ENCODE measurements at regions not wholly inside any gene's neighbourhood (a gene's known extent, or its start where the extent isn't known, plus 50 kb on each side); places are given as distances from the start of the nearest gene placed in this dataset.

- ATAC-seq (ENCODE audit: low FRiP score) (no peak), DNase-seq (no peak)
- 98 to 100% methylated on average over 2 of the region's 2 CpGs for WGBS, 2 donors
- no peak overlapping the region for H3K4me3 ChIP-seq (ENCODE audit: low read length in 2 of 2)
- H3K27ac ChIP-seq (ENCODE audit: low read depth in 1 of 2, low read length in 2 of 2): no peak overlapping the region
- no peaks in the 10 kb centered on the region for H3K36me3 ChIP-seq (ENCODE audit: control insufficient read depth in 1 of 2, insufficient read depth in 2 of 2, low read length in 1 of 2)
- intact Hi-C loops (cut with DNase I): no loop called here
- no peaks in the 10 kb centered on the region for H3K27me3 ChIP-seq (ENCODE audit: control insufficient read depth in 1 of 2, insufficient read depth in 2 of 2, low read length in 1 of 2)
- H3K4me1 ChIP-seq (ENCODE audit: control insufficient read depth in 1 of 2, insufficient read depth in 2 of 2, low read length in 2 of 2): no peaks in the 10 kb centered on the region
- peaks cover 2% of the 10 kb centered on the region for H3K9me3 ChIP-seq (ENCODE audit: control insufficient read depth, low read length)
These were observed 77.1 kb downstream of the PLEKHG1 start for GRCh38 chr6:150676772-150677171.

- WGBS, 2 donors: 98 to 99% methylated on average over 5 of the region's 5 CpGs
- DNase-seq: no peak
- no peaks in the 10 kb centered on the region for H3K4me1 ChIP-seq (ENCODE audit: control insufficient read depth in 1 of 2, insufficient read depth in 2 of 2, low read length in 2 of 2)
- no peak overlapping the region for H3K4me3 ChIP-seq (ENCODE audit: low read length in 2 of 2)
- H3K27me3 ChIP-seq (ENCODE audit: control insufficient read depth in 1 of 2, insufficient read depth in 2 of 2, low read length in 1 of 2): no peaks in the 10 kb centered on the region
- no peak for ATAC-seq (ENCODE audit: low FRiP score)
- no peaks in the 10 kb centered on the region for H3K36me3 ChIP-seq (ENCODE audit: control insufficient read depth in 1 of 2, insufficient read depth in 2 of 2, low read length in 1 of 2)
- H3K27ac ChIP-seq (ENCODE audit: low read depth in 1 of 2, low read length in 2 of 2): no peak overlapping the region
- no peaks in the 10 kb centered on the region for H3K9me3 ChIP-seq (ENCODE audit: control insufficient read depth, low read length)
- intact Hi-C loops (cut with DNase I): no loop called here
These were observed 80.8 kb downstream of the PLEKHG1 start for GRCh38 chr6:150680510-150680909.

- intact Hi-C loops (cut with DNase I): no loop called here
- Histone ChIP-seq H3K9me3 (ENCODE audit: control insufficient read depth, low read length) (no peaks in the 10 kb centered on the region), H3K4me3 (ENCODE audit: low read length in 2 of 2) (no peak overlapping the region), H3K27me3 (ENCODE audit: control insufficient read depth in 1 of 2, insufficient read depth in 2 of 2, low read length in 1 of 2) (no peaks in the 10 kb centered on the region), H3K27ac (ENCODE audit: low read depth in 1 of 2, low read length in 2 of 2) (no peak overlapping the region), H3K36me3 (ENCODE audit: control insufficient read depth in 1 of 2, insufficient read depth in 2 of 2, low read length in 1 of 2) (no peaks in the 10 kb centered on the region), H3K4me1 (ENCODE audit: control insufficient read depth in 1 of 2, insufficient read depth in 2 of 2, low read length in 2 of 2) (no peaks in the 10 kb centered on the region)
- WGBS, 2 donors: 90 to 93% methylated on average over 11 of the region's 11 CpGs
- no peak for DNase-seq
- ATAC-seq (ENCODE audit: low FRiP score): no peak
These were observed 82.1 kb downstream of the PLEKHG1 start for GRCh38 chr6:150681578-150682395.

GRCh38 chr6:150683320-150683719 lies 83.6 kb downstream of the PLEKHG1 start:
- Histone ChIP-seq H3K27me3 (ENCODE audit: control insufficient read depth in 1 of 2, insufficient read depth in 2 of 2, low read length in 1 of 2) (no peaks in the 10 kb centered on the region), H3K4me3 (ENCODE audit: low read length in 2 of 2) (no peak overlapping the region), H3K9me3 (ENCODE audit: control insufficient read depth, low read length) (no peaks in the 10 kb centered on the region), H3K4me1 (ENCODE audit: control insufficient read depth in 1 of 2, insufficient read depth in 2 of 2, low read length in 2 of 2) (peaks cover 0 to 3% of the 10 kb centered on the region in 2 donors), H3K27ac (ENCODE audit: low read depth in 1 of 2, low read length in 2 of 2) (no peak overlapping the region), H3K36me3 (ENCODE audit: control insufficient read depth in 1 of 2, insufficient read depth in 2 of 2, low read length in 1 of 2) (no peaks in the 10 kb centered on the region)
- intact Hi-C loops (cut with DNase I): no loop called here
- ATAC-seq (ENCODE audit: low FRiP score) (peak; percentile 57), DNase-seq (no peak)
- 92 to 93% methylated on average over 8 of the region's 8 CpGs for WGBS, 2 donors

- intact Hi-C loops (cut with DNase I): no loop called here
- H3K9me3 ChIP-seq (ENCODE audit: control insufficient read depth, low read length): no peaks in the 10 kb centered on the region
- no peak overlapping the region for H3K4me3 ChIP-seq (ENCODE audit: low read length in 2 of 2)
- ATAC-seq (ENCODE audit: low FRiP score) (no peak), DNase-seq (no peak)
- no peaks in the 10 kb centered on the region for H3K27me3 ChIP-seq (ENCODE audit: control insufficient read depth in 1 of 2, insufficient read depth in 2 of 2, low read length in 1 of 2)
- H3K27ac ChIP-seq (ENCODE audit: low read depth in 1 of 2, low read length in 2 of 2): no peak overlapping the region
- H3K4me1 ChIP-seq (ENCODE audit: control insufficient read depth in 1 of 2, insufficient read depth in 2 of 2, low read length in 2 of 2): peaks cover 0 to 3% of the 10 kb centered on the region in 2 donors
- WGBS, 2 donors: 97 to 98% methylated on average over 9 of the region's 9 CpGs
- no peaks in the 10 kb centered on the region for H3K36me3 ChIP-seq (ENCODE audit: control insufficient read depth in 1 of 2, insufficient read depth in 2 of 2, low read length in 1 of 2)
These were observed 84.5 kb downstream of the PLEKHG1 start for GRCh38 chr6:150684161-150684560.

GRCh38 chr6:150684714-150685459 lies 85.2 kb downstream of the PLEKHG1 start:
- Histone ChIP-seq H3K36me3 (ENCODE audit: control insufficient read depth in 1 of 2, insufficient read depth in 2 of 2, low read length in 1 of 2) (no peaks in the 10 kb centered on the region), H3K4me1 (ENCODE audit: control insufficient read depth in 1 of 2, insufficient read depth in 2 of 2, low read length in 2 of 2) (peaks cover 0 to 3% of the 10 kb centered on the region in 2 donors), H3K9me3 (ENCODE audit: control insufficient read depth, low read length) (no peaks in the 10 kb centered on the region), H3K27ac (ENCODE audit: low read depth in 1 of 2, low read length in 2 of 2) (no peak overlapping the region), H3K27me3 (ENCODE audit: control insufficient read depth in 1 of 2, insufficient read depth in 2 of 2, low read length in 1 of 2) (no peaks in the 10 kb centered on the region), H3K4me3 (ENCODE audit: low read length in 2 of 2) (no peak overlapping the region)
- intact Hi-C loops (cut with DNase I): no loop called here
- ATAC-seq (ENCODE audit: low FRiP score): peak; percentile 21
- WGBS, 2 donors: 90 to 95% methylated on average over 13 of the region's 13 CpGs
- DNase-seq: no peak

- no peaks in the 10 kb centered on the region for H3K36me3 ChIP-seq (ENCODE audit: control insufficient read depth in 1 of 2, insufficient read depth in 2 of 2, low read length in 1 of 2)
- H3K27me3 ChIP-seq (ENCODE audit: control insufficient read depth in 1 of 2, insufficient read depth in 2 of 2, low read length in 1 of 2): no peaks in the 10 kb centered on the region
- H3K4me1 ChIP-seq (ENCODE audit: control insufficient read depth in 1 of 2, insufficient read depth in 2 of 2, low read length in 2 of 2): peaks cover 0 to 3% of the 10 kb centered on the region in 2 donors
- ATAC-seq (ENCODE audit: low FRiP score) (no peak), DNase-seq (no peak)
- H3K27ac ChIP-seq (ENCODE audit: low read depth in 1 of 2, low read length in 2 of 2): no peak overlapping the region
- intact Hi-C loops (cut with DNase I): no loop called here
- H3K4me3 ChIP-seq (ENCODE audit: low read length in 2 of 2): no peak overlapping the region
- 54 to 73% methylated on average over 4 of the region's 4 CpGs for WGBS, 2 donors
- no peaks in the 10 kb centered on the region for H3K9me3 ChIP-seq (ENCODE audit: control insufficient read depth, low read length)
These were observed 86.2 kb downstream of the PLEKHG1 start for GRCh38 chr6:150685860-150686259.

GRCh38 chr6:150686566-150686965 lies 86.9 kb downstream of the PLEKHG1 start:
- no peaks in the 10 kb centered on the region for H3K27me3 ChIP-seq (ENCODE audit: control insufficient read depth in 1 of 2, insufficient read depth in 2 of 2, low read length in 1 of 2)
- no peaks in the 10 kb centered on the region for H3K36me3 ChIP-seq (ENCODE audit: control insufficient read depth in 1 of 2, insufficient read depth in 2 of 2, low read length in 1 of 2)
- no peak overlapping the region for H3K27ac ChIP-seq (ENCODE audit: low read depth in 1 of 2, low read length in 2 of 2)
- peaks cover 0 to 3% of the 10 kb centered on the region in 2 donors for H3K4me1 ChIP-seq (ENCODE audit: control insufficient read depth in 1 of 2, insufficient read depth in 2 of 2, low read length in 2 of 2)
- DNase-seq: no peak
- H3K4me3 ChIP-seq (ENCODE audit: low read length in 2 of 2): no peak overlapping the region
- 92 to 95% methylated on average over 12 of the region's 12 CpGs for WGBS, 2 donors
- no peaks in the 10 kb centered on the region for H3K9me3 ChIP-seq (ENCODE audit: control insufficient read depth, low read length)
- no peak for ATAC-seq (ENCODE audit: low FRiP score)
- intact Hi-C loops (cut with DNase I): no loop called here

GRCh38 chr6:150687508-150687907 lies 87.8 kb downstream of the PLEKHG1 start:
- ATAC-seq (ENCODE audit: low FRiP score): peak; percentile 53
- WGBS, 2 donors: 2 to 4% methylated on average over 6 of the region's 6 CpGs
- Histone ChIP-seq H3K4me3 (ENCODE audit: low read length in 2 of 2) (no peak overlapping the region), H3K27me3 (ENCODE audit: control insufficient read depth in 1 of 2, insufficient read depth in 2 of 2, low read length in 1 of 2) (no peaks in the 10 kb centered on the region), H3K36me3 (ENCODE audit: control insufficient read depth in 1 of 2, insufficient read depth in 2 of 2, low read length in 1 of 2) (no peaks in the 10 kb centered on the region), H3K4me1 (ENCODE audit: control insufficient read depth in 1 of 2, insufficient read depth in 2 of 2, low read length in 2 of 2) (peaks cover 0 to 3% of the 10 kb centered on the region in 2 donors), H3K9me3 (ENCODE audit: control insufficient read depth, low read length) (no peaks in the 10 kb centered on the region), H3K27ac (ENCODE audit: low read depth in 1 of 2, low read length in 2 of 2) (no peak overlapping the region)
- DNase-seq: peak; percentile 62 to 79
- intact Hi-C loops (cut with DNase I): no loop called here

All from aorta (tissue), 5 donors.